ENCODE measurements at regions not wholly inside any gene's neighbourhood (a gene's known extent, or its start where the extent isn't known, plus 50 kb on each side); places are given as distances from the start of the nearest gene placed in this dataset.

DNA sequence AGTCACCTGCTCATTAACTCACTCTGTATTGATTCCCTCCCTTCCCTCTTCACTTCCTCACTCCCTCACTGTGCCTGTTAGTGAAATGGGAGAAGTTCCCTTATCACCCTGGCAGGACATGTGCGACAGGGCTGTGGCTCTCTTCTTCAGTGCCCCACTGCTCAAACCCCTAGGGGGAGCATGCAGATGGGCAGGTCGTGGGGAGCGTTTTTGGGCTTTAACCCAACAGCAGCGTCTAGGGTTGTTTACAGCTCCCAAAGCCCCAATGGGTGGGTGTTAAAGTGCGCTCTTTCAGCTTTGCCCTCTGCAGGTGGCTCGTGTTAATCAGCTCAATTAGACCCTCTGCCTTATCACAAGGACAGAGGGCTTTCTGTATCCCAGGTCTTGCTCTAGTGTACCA lies 447.8 kb upstream of the PROK2 start:
- TF ChIP-seq CTCF (conservative IDR thresholded peaks at IDR 0.05; ENCODE audit: low read depth, low read length): no peak
- no peak for TF ChIP-seq EZH2 (IDR thresholded peaks at IDR 0.05; ENCODE audit: borderline replicate concordance, low read depth, low read length, poor library complexity, severe bottlenecking)
- H3K4me3 ChIP-seq (ENCODE audit: low read depth, low read length, poor library complexity, severe bottlenecking): no peak overlapping the region
- BruUV-seq (replicated peaks): no TSS peak
- intact Hi-C loops (cut with micrococcal nuclease; ENCODE audit: unreplicated experiment): no loop called here
- H3K27me3 ChIP-seq (replicated peaks; ENCODE audit: insufficient read depth, low read depth, low read length, poor library complexity): no peaks in the 10 kb centered on the region
- no peaks in the 10 kb centered on the region for H3K36me3 ChIP-seq (ENCODE audit: insufficient read depth, low read length, poor library complexity, severe bottlenecking)
- POLR2A ChIA-PET (ENCODE audit: low non-redundant PET): no interaction called here
- no peaks in the 10 kb centered on the region for H3K4me1 ChIP-seq (ENCODE audit: insufficient read depth, low read length, poor library complexity, severe bottlenecking)
- no peak overlapping the region for H3K27ac ChIP-seq (ENCODE audit: low read depth, low read length, poor library complexity, severe bottlenecking)
- CTCF ChIA-PET: no interaction called here
- no peaks in the 10 kb centered on the region for H3K9me3 ChIP-seq (ENCODE audit: low read depth, low read length, poor library complexity, severe bottlenecking)
- DNase-seq (ENCODE audit: low spot score): no peak

DNA sequence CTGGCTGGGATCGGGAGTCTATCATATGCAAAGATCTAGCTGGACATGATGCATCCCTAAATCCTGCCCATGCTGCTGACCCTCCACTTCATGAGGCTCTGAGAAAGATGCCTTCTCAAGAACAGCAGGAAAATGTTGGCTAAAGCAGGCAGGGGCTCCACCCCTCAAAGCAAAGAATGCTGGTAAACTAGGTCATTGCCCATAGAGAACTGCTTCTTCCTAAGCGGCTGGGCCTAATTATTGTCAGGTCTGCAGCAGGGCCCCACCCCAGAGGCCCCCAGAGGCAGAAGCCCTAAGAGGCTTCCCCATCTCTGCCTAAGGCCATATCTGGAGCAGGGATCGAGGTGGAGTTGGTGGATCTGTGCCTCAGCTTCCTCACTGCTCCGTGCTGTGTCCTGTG lies 447.4 kb upstream of the PROK2 start:
- intact Hi-C loops (cut with micrococcal nuclease; ENCODE audit: unreplicated experiment): no loop called here
- no TSS peak for BruUV-seq (replicated peaks)
- no peak for DNase-seq (ENCODE audit: low spot score)
- no peaks in the 10 kb centered on the region for H3K4me1 ChIP-seq (ENCODE audit: insufficient read depth, low read length, poor library complexity, severe bottlenecking)
- TF ChIP-seq CTCF (conservative IDR thresholded peaks at IDR 0.05; ENCODE audit: low read depth, low read length) (no peak), EZH2 (IDR thresholded peaks at IDR 0.05; ENCODE audit: borderline replicate concordance, low read depth, low read length, poor library complexity, severe bottlenecking) (no peak)
- H3K4me3 ChIP-seq (ENCODE audit: low read depth, low read length, poor library complexity, severe bottlenecking): no peak overlapping the region
- ChIA-PET POLR2A (ENCODE audit: low non-redundant PET) (no interaction called here), CTCF (no interaction called here)
- no peaks in the 10 kb centered on the region for H3K27me3 ChIP-seq (replicated peaks; ENCODE audit: insufficient read depth, low read depth, low read length, poor library complexity)
- H3K9me3 ChIP-seq (ENCODE audit: low read depth, low read length, poor library complexity, severe bottlenecking): no peaks in the 10 kb centered on the region
- H3K27ac ChIP-seq (ENCODE audit: low read depth, low read length, poor library complexity, severe bottlenecking): no peak overlapping the region
- no peaks in the 10 kb centered on the region for H3K36me3 ChIP-seq (ENCODE audit: insufficient read depth, low read length, poor library complexity, severe bottlenecking)

- Histone ChIP-seq H3K4me3 (ENCODE audit: low read depth, low read length, poor library complexity, severe bottlenecking) (no peak overlapping the region), H3K4me1 (ENCODE audit: insufficient read depth, low read length, poor library complexity, severe bottlenecking) (no peaks in the 10 kb centered on the region), H3K27me3 (replicated peaks; ENCODE audit: insufficient read depth, low read depth, low read length, poor library complexity) (no peaks in the 10 kb centered on the region), H3K9me3 (ENCODE audit: low read depth, low read length, poor library complexity, severe bottlenecking) (no peaks in the 10 kb centered on the region), H3K36me3 (ENCODE audit: insufficient read depth, low read length, poor library complexity, severe bottlenecking) (no peaks in the 10 kb centered on the region), H3K27ac (ENCODE audit: low read depth, low read length, poor library complexity, severe bottlenecking) (no peak overlapping the region)
- TF ChIP-seq EZH2 (IDR thresholded peaks at IDR 0.05; ENCODE audit: borderline replicate concordance, low read depth, low read length, poor library complexity, severe bottlenecking) (no peak), CTCF (conservative IDR thresholded peaks at IDR 0.05; ENCODE audit: low read depth, low read length) (no peak)
- BruUV-seq (replicated peaks): no TSS peak
- POLR2A ChIA-PET (ENCODE audit: low non-redundant PET): no interaction called here
- intact Hi-C loops (cut with micrococcal nuclease; ENCODE audit: unreplicated experiment): no loop called here
- no peak for DNase-seq (ENCODE audit: low spot score)
- CTCF ChIA-PET: no interaction called here
Measured at GRCh38 chr3:72231439-72232196, 446.7 kb upstream of the PROK2 start.
